22Rv1 (cell line): ENCODE measurements at regions not wholly inside any gene's neighbourhood (a gene's known extent, or its start where the extent isn't known, plus 50 kb on each side); places are given as distances from the start of the nearest gene placed in this dataset.
"Not testable (repeated sequence)": the region's sequence is repeated elsewhere in the genome, so short reads cannot be mapped to it uniquely, and the experiment has no call there.

Source experiments
- H3K27ac ChIP-seq: fragments of 450-650 bp; 2 replicates; pipeline ENCODE4 v1.5.1; 2017
- CTCF ChIP-seq: fragments of 450-650 bp; IDR thresholded peaks from 2 replicates; pipeline ENCODE4 v1.5.1; 2017; ENCODE audit warnings: mild to moderate bottlenecking
- ZFX ChIP-seq: fragments of 450-650 bp; IDR thresholded peaks from 2 replicates; pipeline ENCODE4 v1.6.1; 2017; ENCODE audit warnings: antibody characterized with exemption, borderline replicate concordance

- TF ChIP-seq ZFX (no peak), CTCF (no peak)
- H3K27ac ChIP-seq: no peak overlapping the region
Measured at GRCh38 chr11:21975242-21975641, 217.6 kb upstream of the ANO5 start.

- no peak for TF ChIP-seq ZFX
- TF ChIP-seq CTCF: no peak
- H3K27ac ChIP-seq: no peak overlapping the region
Measured at GRCh38 chr11:21976210-21976609, 216.7 kb upstream of the ANO5 start.

- TF ChIP-seq ZFX (no peak), CTCF (no peak)
- H3K27ac ChIP-seq: no peak overlapping the region
Measured at GRCh38 chr11:21983431-21983830, 209.5 kb upstream of the ANO5 start.

- TF ChIP-seq CTCF (no peak), ZFX (no peak)
- no peak overlapping the region for H3K27ac ChIP-seq
Measured at GRCh38 chr11:21986361-21986760, 206.5 kb upstream of the ANO5 start.

- H3K27ac ChIP-seq: no peak overlapping the region
- TF ChIP-seq CTCF: no peak
- no peak for TF ChIP-seq ZFX
Measured at GRCh38 chr11:21987261-21987660, 205.6 kb upstream of the ANO5 start.

GRCh38 chr11:21988477-21988876, 204.4 kb upstream of the ANO5 start:
- TF ChIP-seq ZFX: no peak
- no peak for TF ChIP-seq CTCF
- no peak overlapping the region for H3K27ac ChIP-seq

GRCh38 chr11:22001803-22002202, 191.1 kb upstream of the ANO5 start:
- H3K27ac ChIP-seq: not testable (repeated sequence)

GRCh38 chr11:22006901-22007300, 186.0 kb upstream of the ANO5 start:
- no peak overlapping the region for H3K27ac ChIP-seq
- TF ChIP-seq ZFX: no peak

- H3K27ac ChIP-seq: no peak overlapping the region
- no peak for TF ChIP-seq CTCF
- no peak for TF ChIP-seq ZFX
Measured at GRCh38 chr11:22031791-22032190, 161.1 kb upstream of the ANO5 start.
